HUES64 (cell line): ENCODE measurements at regions not wholly inside any gene's neighbourhood (a gene's known extent, or its start where the extent isn't known, plus 50 kb on each side); places are given as distances from the start of the nearest gene placed in this dataset.

Source experiments
- H3K27ac ChIP-seq: 2 replicates; pipeline ENCODE4 v1.7.0; 2013; ENCODE audit warnings: low read depth, low read length, inconsistent platforms
- H3K27me3 ChIP-seq: 2 replicates; pipeline ENCODE4 v1.6.1; 2013; ENCODE audit warnings: mild to moderate bottlenecking, low read length; ENCODE audit not compliant: insufficient read depth
- H3K36me3 ChIP-seq: 2 replicates; pipeline ENCODE4 v1.6.1; 2013; ENCODE audit warnings: mild to moderate bottlenecking, low read length; ENCODE audit not compliant: insufficient read depth
- H3K4me1 ChIP-seq: 2 replicates; pipeline ENCODE4 v1.6.1; 2013; ENCODE audit warnings: mild to moderate bottlenecking, low read length, moderate library complexity; ENCODE audit not compliant: insufficient read depth
- H3K4me3 ChIP-seq: 2 replicates; pipeline ENCODE4 v1.5.1; 2013; ENCODE audit warnings: mild to moderate bottlenecking, low read length, moderate library complexity
- H3K9ac ChIP-seq: 2 replicates; pipeline ENCODE4 v1.6.1; 2013; ENCODE audit warnings: mild to moderate bottlenecking, low read depth, low read length
- H3K9me3 ChIP-seq: 2 replicates; pipeline ENCODE4 v1.6.1; 2013; ENCODE audit warnings: low read depth, low read length; ENCODE audit not compliant: insufficient read depth
- WGBS: fragments of 150-250, 120-280 bp; methylation state at CpG from one replicate; pipeline ENCODE4 v1.1.7; 2013; ENCODE audit warnings: missing lambda C conversion rate; 5-methylcytosine and 5-hydroxymethylcytosine counted together

GRCh38 chr11:116162886-116163230 lies 609.9 kb downstream of the BUD13 start:
- H3K36me3 ChIP-seq = no peaks in the 10 kb centered on the region
- WGBS = 41% methylated on average over 7 of the region's 11 CpGs
- no peaks in the 10 kb centered on the region for H3K27me3 ChIP-seq
- H3K27ac ChIP-seq = no peak overlapping the region
- no peak overlapping the region for H3K4me3 ChIP-seq
- no peaks in the 10 kb centered on the region for H3K9me3 ChIP-seq
- H3K9ac ChIP-seq = no peak overlapping the region
- H3K4me1 ChIP-seq = peaks cover 10% of the 10 kb centered on the region

- H3K27ac ChIP-seq = no peak overlapping the region
- WGBS = 87% methylated on average over 20 of the region's 20 CpGs
- no peak overlapping the region for H3K4me3 ChIP-seq
- H3K36me3 ChIP-seq = no peaks in the 10 kb centered on the region
- peaks cover 10% of the 10 kb centered on the region for H3K4me1 ChIP-seq
- no peaks in the 10 kb centered on the region for H3K9me3 ChIP-seq
- no peak overlapping the region for H3K9ac ChIP-seq
- no peaks in the 10 kb centered on the region for H3K27me3 ChIP-seq
These were observed 610.5 kb downstream of the BUD13 start for GRCh38 chr11:116162086-116162885.

GRCh38 chr11:116148645-116149044 lies 624.1 kb downstream of the BUD13 start:
- H3K9ac ChIP-seq = no peak overlapping the region

GRCh38 chr11:116148056-116148455 lies 624.7 kb downstream of the BUD13 start:
- Histone ChIP-seq H3K27me3 (no peaks in the 10 kb centered on the region), H3K36me3 (no peaks in the 10 kb centered on the region), H3K4me1 (peaks cover 11% of the 10 kb centered on the region), H3K4me3 (no peak overlapping the region), H3K9ac (no peak overlapping the region), H3K27ac (no peak overlapping the region), H3K9me3 (0 out of 2 replicates have a peak, but pooled peaks cover 5% of the 10 kb centered on the region)
- WGBS = 52% methylated on average over 9 of the region's 10 CpGs

More at GRCh38 chr11:116148645-116149044, 624.1 kb downstream of the BUD13 start:
- H3K27me3 ChIP-seq = no peaks in the 10 kb centered on the region
- H3K4me3 ChIP-seq = no peak overlapping the region
- H3K4me1 ChIP-seq = peaks cover 11% of the 10 kb centered on the region
- no peak overlapping the region for H3K27ac ChIP-seq
- WGBS = 91% methylated on average over 2 of the region's 2 CpGs
- 0 out of 2 replicates have a peak, but pooled peaks cover 5% of the 10 kb centered on the region for H3K9me3 ChIP-seq
- no peaks in the 10 kb centered on the region for H3K36me3 ChIP-seq

GRCh38 chr11:116145187-116145865 lies 627.5 kb downstream of the BUD13 start:
- 88% methylated on average over 13 of the region's 14 CpGs for WGBS
- no peaks in the 10 kb centered on the region for H3K9me3 ChIP-seq
- no peaks in the 10 kb centered on the region for H3K27me3 ChIP-seq
- no peak overlapping the region for H3K27ac ChIP-seq
- H3K4me3 ChIP-seq = no peak overlapping the region
- H3K36me3 ChIP-seq = no peaks in the 10 kb centered on the region
- peaks cover 11% of the 10 kb centered on the region for H3K4me1 ChIP-seq
- H3K9ac ChIP-seq = no peak overlapping the region

- H3K36me3 ChIP-seq = no peaks in the 10 kb centered on the region
- H3K27me3 ChIP-seq = no peaks in the 10 kb centered on the region
- no peaks in the 10 kb centered on the region for H3K9me3 ChIP-seq
- no peak overlapping the region for H3K4me3 ChIP-seq
- H3K4me1 ChIP-seq = peaks cover 11% of the 10 kb centered on the region
- H3K27ac ChIP-seq = no peak overlapping the region
- 89% methylated on average over 17 of the region's 17 CpGs for WGBS
- H3K9ac ChIP-seq = no peak overlapping the region
These were observed 628.3 kb downstream of the BUD13 start for GRCh38 chr11:116144387-116144958.

GRCh38 chr11:116138280-116138679 lies 634.1 kb upstream of the CADM1 start:
- Histone ChIP-seq H3K9me3 (no peaks in the 10 kb centered on the region), H3K36me3 (no peaks in the 10 kb centered on the region), H3K4me3 (no peak overlapping the region), H3K4me1 (no peaks in the 10 kb centered on the region), H3K27me3 (no peaks in the 10 kb centered on the region), H3K27ac (no peak overlapping the region), H3K9ac (no peak overlapping the region)
- 93% methylated on average over 6 of the region's 6 CpGs for WGBS

GRCh38 chr11:116137753-116138152 lies 633.5 kb upstream of the CADM1 start:
- Histone ChIP-seq H3K27me3 (no peaks in the 10 kb centered on the region), H3K4me3 (no peak overlapping the region), H3K27ac (no peak overlapping the region), H3K36me3 (no peaks in the 10 kb centered on the region), H3K4me1 (peaks cover 5% of the 10 kb centered on the region; the same call in 1 of the 2 replicates), H3K9me3 (no peaks in the 10 kb centered on the region), H3K9ac (no peak overlapping the region)
- 79% methylated on average over 2 of the region's 2 CpGs for WGBS

GRCh38 chr11:116136987-116137674 lies 632.9 kb upstream of the CADM1 start:
- WGBS = 79% methylated on average over 9 of the region's 9 CpGs
- Histone ChIP-seq H3K4me1 (peaks cover 5% of the 10 kb centered on the region; the same call in 1 of the 2 replicates), H3K4me3 (no peak overlapping the region), H3K27me3 (no peaks in the 10 kb centered on the region), H3K9me3 (no peaks in the 10 kb centered on the region), H3K27ac (no peak overlapping the region), H3K36me3 (no peaks in the 10 kb centered on the region), H3K9ac (no peak overlapping the region)

GRCh38 chr11:116135891-116136290 lies 631.7 kb upstream of the CADM1 start:
- Histone ChIP-seq H3K4me3 (no peak overlapping the region), H3K27me3 (no peaks in the 10 kb centered on the region), H3K9ac (no peak overlapping the region), H3K4me1 (peaks cover 5% of the 10 kb centered on the region; the same call in 1 of the 2 replicates), H3K36me3 (no peaks in the 10 kb centered on the region), H3K27ac (no peak overlapping the region), H3K9me3 (no peaks in the 10 kb centered on the region)
- WGBS = 90% methylated on average over 2 of the region's 2 CpGs

- Histone ChIP-seq H3K4me3 (no peak overlapping the region), H3K4me1 (peaks cover 5% of the 10 kb centered on the region; the same call in 1 of the 2 replicates), H3K27me3 (no peaks in the 10 kb centered on the region), H3K27ac (no peak overlapping the region), H3K9me3 (no peaks in the 10 kb centered on the region), H3K9ac (no peak overlapping the region), H3K36me3 (no peaks in the 10 kb centered on the region)
- 77% methylated on average over 1 of the region's 1 CpG for WGBS
These were observed 630.2 kb upstream of the CADM1 start for GRCh38 chr11:116134450-116134849.
